ENCODE measurements at regions not wholly inside any gene's neighbourhood (a gene's known extent, or its start where the extent isn't known, plus 50 kb on each side); places are given as distances from the start of the nearest gene placed in this dataset.
"Not testable (repeated sequence)": the region's sequence is repeated elsewhere in the genome, so short reads cannot be mapped to it uniquely, and the experiment has no call there.

DNA sequence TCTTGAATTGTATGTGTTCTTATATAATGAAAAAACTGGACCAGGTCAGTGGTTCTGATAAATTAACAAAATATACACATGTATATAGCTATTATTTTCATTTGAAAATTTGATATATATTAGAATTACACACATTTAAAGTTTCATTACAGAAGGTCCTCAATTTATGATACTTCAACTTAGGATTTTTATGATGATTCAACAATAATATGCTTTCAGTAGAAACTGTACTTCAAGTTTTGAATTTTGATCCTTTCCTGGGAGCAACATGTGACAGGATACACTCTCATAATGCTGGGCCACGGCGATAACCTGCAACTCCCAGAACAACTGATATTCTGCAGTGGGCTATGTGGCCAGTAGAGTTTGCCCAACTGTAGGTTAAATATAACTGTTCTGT lies 344.7 kb downstream of the TAF11L14 start:
- Histone ChIP-seq H3K36me3 (ENCODE audit: control insufficient read depth, insufficient read depth, low read length) (no peaks in the 10 kb centered on the region), H3K9ac (ENCODE audit: insufficient read depth, low read length) (no peak overlapping the region), H3K4me3 (replicated peaks in 1 of 4; ENCODE audit: control extremely low read depth in 1 of 4, insufficient read depth in 1 of 4, low read depth in 3 of 4, low read length in 4 of 4) (no peak overlapping the region), H3K27me3 (ENCODE audit: control insufficient read depth, insufficient read depth, low read length) (no peaks in the 10 kb centered on the region), H3K9me3 (ENCODE audit: control insufficient read depth, insufficient read depth, low read depth, low read length) (no peaks in the 10 kb centered on the region), H4K20me1 (ENCODE audit: control insufficient read depth, extremely low read depth, insufficient read depth, low read length) (no peaks in the 10 kb centered on the region), H3K4me2 (ENCODE audit: extremely low read depth, insufficient read depth, low read length) (no peak overlapping the region), H3K79me2 (ENCODE audit: control insufficient read depth, insufficient read depth, low read length) (no peaks in the 10 kb centered on the region), H3K27ac (ENCODE audit: insufficient read depth, low read length) (no peak overlapping the region), H3K4me1 (ENCODE audit: control insufficient read depth, extremely low read depth, insufficient read depth, low read length) (no peaks in the 10 kb centered on the region), H2AFZ (ENCODE audit: low read length) (no peak overlapping the region)
- DNase-seq (ENCODE audit: low read depth in 2 of 2) = no peak
- no peak for TF ChIP-seq EZH2 (IDR thresholded peaks at IDR 0.05; ENCODE audit: low read length, missing control alignments)
- TF ChIP-seq, protein P1, sequence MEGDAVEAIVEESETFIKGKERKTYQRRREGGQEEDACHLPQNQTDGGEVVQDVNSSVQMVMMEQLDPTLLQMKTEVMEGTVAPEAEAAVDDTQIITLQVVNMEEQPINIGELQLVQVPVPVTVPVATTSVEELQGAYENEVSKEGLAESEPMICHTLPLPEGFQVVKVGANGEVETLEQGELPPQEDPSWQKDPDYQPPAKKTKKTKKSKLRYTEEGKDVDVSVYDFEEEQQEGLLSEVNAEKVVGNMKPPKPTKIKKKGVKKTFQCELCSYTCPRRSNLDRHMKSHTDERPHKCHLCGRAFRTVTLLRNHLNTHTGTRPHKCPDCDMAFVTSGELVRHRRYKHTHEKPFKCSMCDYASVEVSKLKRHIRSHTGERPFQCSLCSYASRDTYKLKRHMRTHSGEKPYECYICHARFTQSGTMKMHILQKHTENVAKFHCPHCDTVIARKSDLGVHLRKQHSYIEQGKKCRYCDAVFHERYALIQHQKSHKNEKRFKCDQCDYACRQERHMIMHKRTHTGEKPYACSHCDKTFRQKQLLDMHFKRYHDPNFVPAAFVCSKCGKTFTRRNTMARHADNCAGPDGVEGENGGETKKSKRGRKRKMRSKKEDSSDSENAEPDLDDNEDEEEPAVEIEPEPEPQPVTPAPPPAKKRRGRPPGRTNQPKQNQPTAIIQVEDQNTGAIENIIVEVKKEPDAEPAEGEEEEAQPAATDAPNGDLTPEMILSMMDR (conservative IDR thresholded peaks at IDR 0.05 in 1 of 2, IDR thresholded peaks at IDR 0.05 in 1 of 2; ENCODE audit: low read depth in 1 of 2, low read length in 2 of 2) = no peak

DNA sequence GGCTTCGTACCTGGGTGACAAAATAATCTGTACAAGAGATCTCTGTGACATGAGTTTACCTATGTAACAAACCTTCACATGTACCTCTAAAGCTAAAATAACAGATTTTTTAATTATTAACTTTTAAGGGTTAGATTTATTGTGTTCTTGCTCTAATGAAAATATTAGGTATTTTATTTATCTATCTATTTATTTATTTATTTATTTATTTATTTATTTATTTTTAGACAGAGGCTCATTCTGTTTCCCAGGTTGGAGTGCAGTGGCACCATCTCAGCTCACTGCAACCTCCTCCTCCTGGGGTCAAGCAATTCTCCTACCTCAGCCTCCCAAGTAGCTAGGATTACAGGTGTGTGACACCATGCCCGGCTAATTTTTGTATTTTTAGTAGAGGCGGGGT lies 348.4 kb downstream of the TAF11L14 start:
- not testable (repeated sequence) for H3K4me3 ChIP-seq (replicated peaks in 1 of 4; ENCODE audit: control extremely low read depth in 1 of 4, insufficient read depth in 1 of 4, low read depth in 3 of 4, low read length in 4 of 4); H3K36me3 ChIP-seq (ENCODE audit: control insufficient read depth, insufficient read depth, low read length); H4K20me1 ChIP-seq (ENCODE audit: control insufficient read depth, extremely low read depth, insufficient read depth, low read length); H3K27me3 ChIP-seq (ENCODE audit: control insufficient read depth, insufficient read depth, low read length); H2AFZ ChIP-seq (ENCODE audit: low read length); H3K4me1 ChIP-seq (ENCODE audit: control insufficient read depth, extremely low read depth, insufficient read depth, low read length); H3K4me2 ChIP-seq (ENCODE audit: extremely low read depth, insufficient read depth, low read length); H3K79me2 ChIP-seq (ENCODE audit: control insufficient read depth, insufficient read depth, low read length); H3K27ac ChIP-seq (ENCODE audit: insufficient read depth, low read length); DNase-seq (ENCODE audit: low read depth in 2 of 2); H3K9me3 ChIP-seq (ENCODE audit: control insufficient read depth, insufficient read depth, low read depth, low read length); H3K9ac ChIP-seq (ENCODE audit: insufficient read depth, low read length)

DNA sequence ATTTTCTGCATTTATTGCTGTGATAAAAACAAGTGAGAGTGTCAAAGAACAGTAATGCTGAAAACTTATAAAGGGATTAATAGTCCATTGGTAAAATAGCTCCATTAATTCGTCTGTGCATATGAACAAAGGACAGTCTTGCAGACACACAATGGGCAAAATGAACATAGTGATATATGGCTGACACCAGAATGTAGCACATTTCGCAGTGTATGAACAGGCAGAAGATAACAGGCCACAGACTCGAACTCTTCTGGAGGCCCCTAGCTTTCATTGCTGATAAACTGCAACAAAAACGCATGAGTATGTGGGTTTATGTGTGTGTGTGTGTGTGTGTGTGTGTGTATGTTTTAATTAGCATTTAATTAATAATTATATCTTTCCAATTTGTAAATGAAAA lies 354.8 kb downstream of the TAF11L14 start:
- H3K36me3 ChIP-seq (ENCODE audit: control insufficient read depth, insufficient read depth, low read length) = no peaks in the 10 kb centered on the region
- no peaks in the 10 kb centered on the region for H3K9me3 ChIP-seq (ENCODE audit: control insufficient read depth, insufficient read depth, low read depth, low read length)
- TF ChIP-seq, protein P1 (conservative IDR thresholded peaks at IDR 0.05 in 1 of 2, IDR thresholded peaks at IDR 0.05 in 1 of 2; ENCODE audit: low read depth in 1 of 2, low read length in 2 of 2) = no peak
- H3K9ac ChIP-seq (ENCODE audit: insufficient read depth, low read length) = no peak overlapping the region
- no peak overlapping the region for H2AFZ ChIP-seq (ENCODE audit: low read length)
- no peak overlapping the region for H3K27ac ChIP-seq (ENCODE audit: insufficient read depth, low read length)
- H3K4me3 ChIP-seq (replicated peaks in 1 of 4; ENCODE audit: control extremely low read depth in 1 of 4, insufficient read depth in 1 of 4, low read depth in 3 of 4, low read length in 4 of 4) = no peak overlapping the region
- H3K79me2 ChIP-seq (ENCODE audit: control insufficient read depth, insufficient read depth, low read length) = no peaks in the 10 kb centered on the region
- H3K4me1 ChIP-seq (ENCODE audit: control insufficient read depth, extremely low read depth, insufficient read depth, low read length) = no peaks in the 10 kb centered on the region
- H3K4me2 ChIP-seq (ENCODE audit: extremely low read depth, insufficient read depth, low read length) = no peak overlapping the region
- H3K27me3 ChIP-seq (ENCODE audit: control insufficient read depth, insufficient read depth, low read length) = no peaks in the 10 kb centered on the region
- DNase-seq (ENCODE audit: low read depth in 2 of 2) = no peak
- H4K20me1 ChIP-seq (ENCODE audit: control insufficient read depth, extremely low read depth, insufficient read depth, low read length) = no peaks in the 10 kb centered on the region
